ENCODE measurements at regions not wholly inside any gene's neighbourhood (a gene's known extent, or its start where the extent isn't known, plus 50 kb on each side); places are given as distances from the start of the nearest gene placed in this dataset.

GRCh38 chr10:58955615-58956014 lies 220.8 kb upstream of the PHYHIPL start:
- Histone ChIP-seq H3K9me3 (ENCODE audit: low read length) (no peaks in the 10 kb centered on the region), H3K9ac (ENCODE audit: low read length) (no peak overlapping the region), H3K27ac (ENCODE audit: low read length) (no peak overlapping the region), H3K36me3 (ENCODE audit: insufficient read depth, low read length) (no peaks in the 10 kb centered on the region), H3F3A (ENCODE audit: insufficient read depth, low read length, poor library complexity, severe bottlenecking) (no peaks in the 10 kb centered on the region), H3K4me3 (ENCODE audit: low read length) (no peak overlapping the region), H3K9me2 (ENCODE audit: insufficient read depth, low read length) (no peaks in the 10 kb centered on the region), H3K79me2 (replicated peaks; ENCODE audit: insufficient read depth, low read length) (no peaks in the 10 kb centered on the region), H4K20me1 (ENCODE audit: insufficient read depth) (no peaks in the 10 kb centered on the region), H2AFZ (ENCODE audit: low read depth, low read length) (no peak overlapping the region), H3K27me3 (ENCODE audit: insufficient read depth, low read depth, low read length) (no peaks in the 10 kb centered on the region), H3K4me2 (ENCODE audit: low read length) (no peak overlapping the region)
- TF ChIP-seq MXI1 (conservative IDR thresholded peaks at IDR 0.05; ENCODE audit: poor library complexity, severe bottlenecking) (no peak), EP300 (conservative IDR thresholded peaks at IDR 0.05; ENCODE audit: poor library complexity, severe bottlenecking) (no peak), RAD21 (conservative IDR thresholded peaks at IDR 0.05) (no peak), EZH2 (IDR thresholded peaks at IDR 0.05; ENCODE audit: borderline replicate concordance, insufficient read depth, low read length, poor library complexity, severe bottlenecking) (no peak)

- Histone ChIP-seq H3K9ac (ENCODE audit: low read length) (no peak overlapping the region), H3K9me3 (ENCODE audit: low read length) (no peaks in the 10 kb centered on the region), H3K27me3 (ENCODE audit: insufficient read depth, low read depth, low read length) (no peaks in the 10 kb centered on the region), H3K27ac (ENCODE audit: low read length) (no peak overlapping the region), H3K4me3 (ENCODE audit: low read length) (no peak overlapping the region), H3K9me2 (ENCODE audit: insufficient read depth, low read length) (no peaks in the 10 kb centered on the region), H4K20me1 (ENCODE audit: insufficient read depth) (no peaks in the 10 kb centered on the region), H2AFZ (ENCODE audit: low read depth, low read length) (no peak overlapping the region), H3F3A (ENCODE audit: insufficient read depth, low read length, poor library complexity, severe bottlenecking) (no peaks in the 10 kb centered on the region), H3K36me3 (ENCODE audit: insufficient read depth, low read length) (no peaks in the 10 kb centered on the region), H3K79me2 (replicated peaks; ENCODE audit: insufficient read depth, low read length) (no peaks in the 10 kb centered on the region), H3K4me2 (ENCODE audit: low read length) (no peak overlapping the region)
- no peak for TF ChIP-seq POLR2AphosphoS5 (IDR thresholded peaks at IDR 0.05)
- TF ChIP-seq, protein P1, sequence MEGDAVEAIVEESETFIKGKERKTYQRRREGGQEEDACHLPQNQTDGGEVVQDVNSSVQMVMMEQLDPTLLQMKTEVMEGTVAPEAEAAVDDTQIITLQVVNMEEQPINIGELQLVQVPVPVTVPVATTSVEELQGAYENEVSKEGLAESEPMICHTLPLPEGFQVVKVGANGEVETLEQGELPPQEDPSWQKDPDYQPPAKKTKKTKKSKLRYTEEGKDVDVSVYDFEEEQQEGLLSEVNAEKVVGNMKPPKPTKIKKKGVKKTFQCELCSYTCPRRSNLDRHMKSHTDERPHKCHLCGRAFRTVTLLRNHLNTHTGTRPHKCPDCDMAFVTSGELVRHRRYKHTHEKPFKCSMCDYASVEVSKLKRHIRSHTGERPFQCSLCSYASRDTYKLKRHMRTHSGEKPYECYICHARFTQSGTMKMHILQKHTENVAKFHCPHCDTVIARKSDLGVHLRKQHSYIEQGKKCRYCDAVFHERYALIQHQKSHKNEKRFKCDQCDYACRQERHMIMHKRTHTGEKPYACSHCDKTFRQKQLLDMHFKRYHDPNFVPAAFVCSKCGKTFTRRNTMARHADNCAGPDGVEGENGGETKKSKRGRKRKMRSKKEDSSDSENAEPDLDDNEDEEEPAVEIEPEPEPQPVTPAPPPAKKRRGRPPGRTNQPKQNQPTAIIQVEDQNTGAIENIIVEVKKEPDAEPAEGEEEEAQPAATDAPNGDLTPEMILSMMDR (IDR thresholded peaks at IDR 0.05; ENCODE audit: poor library complexity, severe bottlenecking), result no peak
- TF ChIP-seq, protein P2, sequence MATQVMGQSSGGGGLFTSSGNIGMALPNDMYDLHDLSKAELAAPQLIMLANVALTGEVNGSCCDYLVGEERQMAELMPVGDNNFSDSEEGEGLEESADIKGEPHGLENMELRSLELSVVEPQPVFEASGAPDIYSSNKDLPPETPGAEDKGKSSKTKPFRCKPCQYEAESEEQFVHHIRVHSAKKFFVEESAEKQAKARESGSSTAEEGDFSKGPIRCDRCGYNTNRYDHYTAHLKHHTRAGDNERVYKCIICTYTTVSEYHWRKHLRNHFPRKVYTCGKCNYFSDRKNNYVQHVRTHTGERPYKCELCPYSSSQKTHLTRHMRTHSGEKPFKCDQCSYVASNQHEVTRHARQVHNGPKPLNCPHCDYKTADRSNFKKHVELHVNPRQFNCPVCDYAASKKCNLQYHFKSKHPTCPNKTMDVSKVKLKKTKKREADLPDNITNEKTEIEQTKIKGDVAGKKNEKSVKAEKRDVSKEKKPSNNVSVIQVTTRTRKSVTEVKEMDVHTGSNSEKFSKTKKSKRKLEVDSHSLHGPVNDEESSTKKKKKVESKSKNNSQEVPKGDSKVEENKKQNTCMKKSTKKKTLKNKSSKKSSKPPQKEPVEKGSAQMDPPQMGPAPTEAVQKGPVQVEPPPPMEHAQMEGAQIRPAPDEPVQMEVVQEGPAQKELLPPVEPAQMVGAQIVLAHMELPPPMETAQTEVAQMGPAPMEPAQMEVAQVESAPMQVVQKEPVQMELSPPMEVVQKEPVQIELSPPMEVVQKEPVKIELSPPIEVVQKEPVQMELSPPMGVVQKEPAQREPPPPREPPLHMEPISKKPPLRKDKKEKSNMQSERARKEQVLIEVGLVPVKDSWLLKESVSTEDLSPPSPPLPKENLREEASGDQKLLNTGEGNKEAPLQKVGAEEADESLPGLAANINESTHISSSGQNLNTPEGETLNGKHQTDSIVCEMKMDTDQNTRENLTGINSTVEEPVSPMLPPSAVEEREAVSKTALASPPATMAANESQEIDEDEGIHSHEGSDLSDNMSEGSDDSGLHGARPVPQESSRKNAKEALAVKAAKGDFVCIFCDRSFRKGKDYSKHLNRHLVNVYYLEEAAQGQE (IDR thresholded peaks at IDR 0.05; ENCODE audit: borderline replicate concordance), result no peak
Observed at GRCh38 chr10:58956926-58957325, 219.5 kb upstream of the PHYHIPL start.

GRCh38 chr10:58957517-58957916 lies 218.9 kb upstream of the PHYHIPL start:
- no peaks in the 10 kb centered on the region for H3K9me3 ChIP-seq (ENCODE audit: low read length)
- no peak overlapping the region for H3K27ac ChIP-seq (ENCODE audit: low read length)
- H3K4me2 ChIP-seq (ENCODE audit: low read length), result no peak overlapping the region
- TF ChIP-seq, protein P2 (IDR thresholded peaks at IDR 0.05; ENCODE audit: borderline replicate concordance), result no peak
- TF ChIP-seq EP300 (conservative IDR thresholded peaks at IDR 0.05; ENCODE audit: poor library complexity, severe bottlenecking) (no peak), TAF1 (IDR thresholded peaks at IDR 0.05; ENCODE audit: low read depth) (no peak), POLR2AphosphoS5 (IDR thresholded peaks at IDR 0.05) (no peak), EZH2 (IDR thresholded peaks at IDR 0.05; ENCODE audit: borderline replicate concordance, insufficient read depth, low read length, poor library complexity, severe bottlenecking) (no peak), RAD21 (conservative IDR thresholded peaks at IDR 0.05) (no peak), MXI1 (conservative IDR thresholded peaks at IDR 0.05; ENCODE audit: poor library complexity, severe bottlenecking) (no peak), SMC3 (conservative IDR thresholded peaks at IDR 0.05; ENCODE audit: poor library complexity) (no peak)
- TF ChIP-seq, protein P1 (IDR thresholded peaks at IDR 0.05; ENCODE audit: poor library complexity, severe bottlenecking), result no peak
- H3K9me2 ChIP-seq (ENCODE audit: insufficient read depth, low read length), result no peaks in the 10 kb centered on the region
- no peak overlapping the region for H2AFZ ChIP-seq (ENCODE audit: low read depth, low read length)
- no peak overlapping the region for H3K4me3 ChIP-seq (ENCODE audit: low read length)
- H3K79me2 ChIP-seq (replicated peaks; ENCODE audit: insufficient read depth, low read length), result no peaks in the 10 kb centered on the region
- H3F3A ChIP-seq (ENCODE audit: insufficient read depth, low read length, poor library complexity, severe bottlenecking), result no peaks in the 10 kb centered on the region
- no peaks in the 10 kb centered on the region for H4K20me1 ChIP-seq (ENCODE audit: insufficient read depth)
- no peak overlapping the region for H3K9ac ChIP-seq (ENCODE audit: low read length)
- no peaks in the 10 kb centered on the region for H3K27me3 ChIP-seq (ENCODE audit: insufficient read depth, low read depth, low read length)
- no peaks in the 10 kb centered on the region for H3K36me3 ChIP-seq (ENCODE audit: insufficient read depth, low read length)
